Heart left ventricle (tissue), 16 donors: ENCODE measurements at regions not wholly inside any gene's neighbourhood (a gene's known extent, or its start where the extent isn't known, plus 50 kb on each side); places are given as distances from the start of the nearest gene placed in this dataset.

Experiments
- ATAC-seq, 4 donors: fragments of 200-7000 bp; cut with Tn5 transposase; one replicate each; pipeline ENCODE4 v1.9.1; 2020 to 2022; ENCODE audit warnings: moderate library complexity in 4 of 4, mild to moderate bottlenecking in 3 of 4, moderate number of reproducible peaks in 1 of 4
- DNase-seq, 5 donors: peaks; one replicate each; pipeline ENCODE4 v3.0.0-alpha.2; 2020
- H3K27ac ChIP-seq, 12 donors: fragments of 200-600 bp; sonication (generic) in 4 of 12; one replicate each; pipeline versions ENCODE4 v1.5.0 to v1.8.0; 2016 to 2022; ENCODE audit warnings: mild to moderate bottlenecking in 2 of 12
- H3K27me3 ChIP-seq, 9 donors: fragments of 200-600 bp; sonication (generic) in 2 of 9; one replicate each; pipeline versions ENCODE4 v1.5.1 to v1.8.0; 2016 to 2022; ENCODE audit warnings: mild to moderate bottlenecking in 3 of 9
- H3K36me3 ChIP-seq, 9 donors: fragments of 200-600 bp; sonication (generic) in 2 of 9; one replicate each; pipeline versions ENCODE4 v1.5.0 to v1.8.0; 2018 to 2022; ENCODE audit warnings: mild to moderate bottlenecking in 2 of 9
- H3K4me1 ChIP-seq, 12 donors: fragments of 200-600 bp; sonication (generic) in 4 of 12; one replicate each; pipeline versions ENCODE4 v1.5.0 to v1.8.0; 2016 to 2022; ENCODE audit warnings: mild to moderate bottlenecking in 3 of 12
- H3K4me3 ChIP-seq, 12 donors: fragments of 200-600 bp; sonication (generic) in 4 of 12; one replicate each; pipeline versions ENCODE4 v1.5.0 to v1.8.0; 2017 to 2022; ENCODE audit warnings: mild to moderate bottlenecking in 9 of 12, moderate library complexity in 4 of 12
- H3K9me3 ChIP-seq, 12 donors: fragments of 200-600 bp; sonication (generic) in 4 of 12; one replicate each; pipeline versions ENCODE4 v1.5.0 to v1.8.0; 2016 to 2022; ENCODE audit warnings: mild to moderate bottlenecking in 1 of 12
- POLR2A ChIP-seq, 2 donors: fragments of 450-650 bp; IDR thresholded peaks; one replicate each; pipeline ENCODE4 v1.6.1; 2017; ENCODE audit warnings: antibody characterized with exemption in 2 of 2, mild to moderate bottlenecking in 2 of 2, moderate library complexity in 2 of 2
- WGBS, 4 donors: extraction: QIAGEN DNeasy Blood & Tissue Kit in 2 of 4; methylation state at CpG; one replicate each; pipeline versions ENCODE4 v1.1.5 to v1.1.7; 2013 to 2018; 5-methylcytosine and 5-hydroxymethylcytosine counted together
- intact Hi-C, 10 donors: fragments of 100-400 bp; cut with DNase I; formaldehyde crosslinking; loops; one replicate each; pipeline versions ENCODE4 v1.11.1 to v1.14.2; 2022
- TF ChIP-seq, protein P1 (sequence below), 12 donors: fragments of 200-600 bp; sonication (generic) in 4 of 12; IDR thresholded peaks; one replicate each; pipeline versions ENCODE4 v1.5.0 to v1.8.0; 2018 to 2022; ENCODE audit warnings: antibody characterized with exemption in 12 of 12, mild to moderate bottlenecking in 5 of 12
- donor health status: ischemic (EF 13 %, LVEDD 7.1; RV severe dilation, severe dysfunction).
- donor health status: healthy with polysubstance abuse.
- donor health status: DM: no; HTN: yes; CAD: no.
- donor health status: DM: no; HTN: no; CAD: no.
- donor health status: ischemic (EF 25% LVEDD 6.9; RV normal size, moderate dysfunction).
- donor health status: ischemic (EF 25% LVEDD 5.7; RV mildly dilated, moderate dysfunction).
- donor health status: healthy.
- donor health status: DM: yes; HTN: yes; CAD: no.
- donor health status: ischemic (EF 35%, LVEDD 5.7; RV mildly dilated, moderate dysfunction).
- donor health status: nonischemic (EF 11% LVEDD 7.7; RV severe dilation, severe dysfunction).
- donor health status: DM: yes; HTN: yes; CAD: no.
- donor health status: PGD.
- donor health status: ischemic (EF 29% LVEDD 5.4; RV normal size, mild dysfunction).
- donor health status: nonischemic (EF 23%, LVEDD 6.1; RV moderate dilation, normal function).

DNA sequence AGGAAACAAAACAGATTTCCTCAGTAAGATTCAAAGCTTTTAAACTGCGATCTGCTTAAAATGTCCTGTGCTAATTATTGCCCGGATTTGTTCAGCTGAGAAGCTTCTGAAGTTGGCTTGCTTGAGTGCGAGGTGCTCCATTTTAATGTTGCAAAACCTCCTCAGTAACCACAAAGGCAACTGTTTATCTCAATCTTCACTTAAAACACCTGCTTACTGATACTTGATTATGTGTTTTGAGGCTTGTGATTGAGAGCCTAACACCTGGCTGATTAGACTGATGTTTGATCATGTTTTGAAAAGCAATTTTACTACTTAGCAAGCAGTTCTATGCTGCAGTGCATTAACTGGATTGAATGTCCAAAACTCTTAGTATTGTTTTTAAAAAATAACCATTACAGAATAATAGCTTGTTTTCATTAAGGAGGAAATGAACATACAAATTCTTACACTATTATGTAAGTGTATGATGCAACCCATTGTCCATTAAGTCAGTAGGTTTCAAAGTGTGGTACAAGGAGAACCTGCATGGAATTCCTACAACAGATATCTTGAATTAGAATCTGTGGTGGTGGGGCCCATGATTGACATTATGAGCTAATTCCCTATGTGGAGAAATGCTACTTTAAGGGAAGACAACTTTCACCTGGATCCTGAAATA is 96.9 kb upstream of the FAM180A start:
- DNase-seq, result no peak
- Histone ChIP-seq H3K4me1 (no peaks in the 10 kb centered on the region), H3K27me3 (no peaks in the 10 kb centered on the region), H3K4me3 (no peak overlapping the region), H3K27ac (no peak overlapping the region), H3K9me3 (peaks cover 0 to 3% (median 0%) of the 10 kb centered on the region in 12 donors), H3K36me3 (no peaks in the 10 kb centered on the region)
- intact Hi-C loops, result no loop called here
- TF ChIP-seq POLR2A (IDR thresholded peaks at IDR 0.05), result no peak
- TF ChIP-seq, protein P1, sequence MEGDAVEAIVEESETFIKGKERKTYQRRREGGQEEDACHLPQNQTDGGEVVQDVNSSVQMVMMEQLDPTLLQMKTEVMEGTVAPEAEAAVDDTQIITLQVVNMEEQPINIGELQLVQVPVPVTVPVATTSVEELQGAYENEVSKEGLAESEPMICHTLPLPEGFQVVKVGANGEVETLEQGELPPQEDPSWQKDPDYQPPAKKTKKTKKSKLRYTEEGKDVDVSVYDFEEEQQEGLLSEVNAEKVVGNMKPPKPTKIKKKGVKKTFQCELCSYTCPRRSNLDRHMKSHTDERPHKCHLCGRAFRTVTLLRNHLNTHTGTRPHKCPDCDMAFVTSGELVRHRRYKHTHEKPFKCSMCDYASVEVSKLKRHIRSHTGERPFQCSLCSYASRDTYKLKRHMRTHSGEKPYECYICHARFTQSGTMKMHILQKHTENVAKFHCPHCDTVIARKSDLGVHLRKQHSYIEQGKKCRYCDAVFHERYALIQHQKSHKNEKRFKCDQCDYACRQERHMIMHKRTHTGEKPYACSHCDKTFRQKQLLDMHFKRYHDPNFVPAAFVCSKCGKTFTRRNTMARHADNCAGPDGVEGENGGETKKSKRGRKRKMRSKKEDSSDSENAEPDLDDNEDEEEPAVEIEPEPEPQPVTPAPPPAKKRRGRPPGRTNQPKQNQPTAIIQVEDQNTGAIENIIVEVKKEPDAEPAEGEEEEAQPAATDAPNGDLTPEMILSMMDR (IDR thresholded peaks at IDR 0.05), result no peak
- WGBS, 4 donors, result 90 to 93% (median 92%) methylated on average over 3 of the region's 3 CpGs
- no peak for ATAC-seq

DNA sequence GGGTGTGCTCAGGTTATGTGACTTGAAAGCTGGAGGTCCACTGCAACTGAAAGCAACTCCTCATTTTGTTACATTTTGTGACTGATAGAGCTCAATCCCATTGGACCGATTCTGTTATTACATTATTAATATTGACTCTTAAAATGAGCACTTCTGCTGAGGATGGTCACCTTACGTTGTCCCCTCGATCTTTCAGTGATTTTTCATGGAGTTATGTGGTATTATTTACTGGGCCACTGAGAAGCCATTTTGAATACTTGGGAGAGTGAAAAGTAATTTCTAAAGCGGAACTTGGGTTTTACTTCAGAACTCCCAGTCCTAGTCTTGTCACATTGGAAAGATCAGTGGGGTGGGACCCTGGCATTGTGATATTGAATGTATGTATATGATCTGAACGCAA is 96.3 kb upstream of the FAM180A start:
- ATAC-seq (no peak), DNase-seq (no peak)
- WGBS, 4 donors, result 95 to 97% (median 96%) methylated on average over 5 of the region's 5 CpGs
- Histone ChIP-seq H3K36me3 (no peaks in the 10 kb centered on the region), H3K4me1 (no peaks in the 10 kb centered on the region), H3K27me3 (no peaks in the 10 kb centered on the region), H3K4me3 (no peak overlapping the region), H3K27ac (no peak overlapping the region), H3K9me3 (peaks cover 0 to 3% (median 0%) of the 10 kb centered on the region in 12 donors)
- intact Hi-C loops, result no loop called here
- TF ChIP-seq, protein P1 (IDR thresholded peaks at IDR 0.05), result no peak
- no peak for TF ChIP-seq POLR2A (IDR thresholded peaks at IDR 0.05)

- no peaks in the 10 kb centered on the region for H3K36me3 ChIP-seq
- no peak overlapping the region for H3K4me3 ChIP-seq
- no peak for ATAC-seq
- 86 to 95% (median 89%) methylated on average over 4 of the region's 4 CpGs for WGBS, 4 donors
- TF ChIP-seq, protein P1 (IDR thresholded peaks at IDR 0.05), result no peak
- TF ChIP-seq POLR2A (IDR thresholded peaks at IDR 0.05), result no peak
- peaks cover 0 to 3% (median 0%) of the 10 kb centered on the region in 12 donors for H3K9me3 ChIP-seq
- intact Hi-C loops, result no loop called here
- no peaks in the 10 kb centered on the region for H3K27me3 ChIP-seq
- no peak overlapping the region for H3K27ac ChIP-seq
- H3K4me1 ChIP-seq, result peaks cover 0 to under 1% (median 0%) of the 10 kb centered on the region in 12 donors
- no peak for DNase-seq
These were observed 94.6 kb upstream of the FAM180A start for GRCh38 chr7:135843214-135843613.

DNA sequence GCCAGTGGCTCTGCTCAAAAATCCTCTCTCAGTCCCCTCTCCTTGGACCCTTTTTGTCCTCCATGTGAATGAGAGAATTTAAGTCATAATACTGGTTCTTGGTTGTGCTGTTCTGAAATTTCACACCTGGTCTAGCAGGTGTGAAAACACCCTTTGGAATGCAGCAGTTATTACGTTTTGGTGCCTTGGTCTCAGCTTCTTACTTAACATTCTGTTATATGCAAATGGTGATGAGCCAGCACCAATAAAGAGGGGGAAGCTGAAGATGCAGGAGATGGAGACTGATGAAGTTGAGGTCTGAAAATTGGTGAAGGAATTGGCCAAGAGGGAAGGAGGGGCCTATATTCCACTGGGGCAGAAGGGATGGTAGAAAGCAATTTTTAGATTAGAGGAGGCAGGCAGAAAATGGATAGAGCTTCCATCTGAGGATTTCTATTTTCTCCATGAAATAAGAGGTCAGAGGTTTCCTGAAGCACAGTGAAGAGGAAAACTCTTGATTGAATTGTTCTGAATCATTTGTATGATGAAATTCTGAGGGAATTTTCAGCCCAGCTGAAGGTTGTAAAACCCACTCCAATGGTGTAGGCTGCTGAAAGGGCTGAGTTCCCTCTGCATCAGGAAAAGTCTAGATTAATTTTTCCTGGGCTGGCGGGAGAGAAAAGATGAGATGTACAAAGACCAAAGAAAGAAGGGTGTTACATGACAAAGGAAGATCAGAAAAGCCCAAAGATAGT is 94.0 kb upstream of the FAM180A start:
- Histone ChIP-seq H3K27me3 (no peaks in the 10 kb centered on the region), H3K27ac (no peak overlapping the region), H3K36me3 (no peaks in the 10 kb centered on the region), H3K4me3 (no peak overlapping the region), H3K9me3 (peaks cover 0 to 3% (median 0%) of the 10 kb centered on the region in 12 donors), H3K4me1 (peaks cover 0 to 6% (median 0%) of the 10 kb centered on the region in 12 donors)
- DNase-seq (no peak), ATAC-seq (no peak)
- intact Hi-C loops, result no loop called here
- 82 to 90% (median 86%) methylated on average over 2 of the region's 2 CpGs for WGBS, 4 donors
- TF ChIP-seq, protein P1 (IDR thresholded peaks at IDR 0.05), result no peak
- no peak for TF ChIP-seq POLR2A (IDR thresholded peaks at IDR 0.05)
